Lower lobe of right lung (tissue), 2 donors: ENCODE measurements at regions not wholly inside any gene's neighbourhood (a gene's known extent, or its start where the extent isn't known, plus 50 kb on each side); places are given as distances from the start of the nearest gene placed in this dataset.

Experiments
- ATAC-seq, 2 donors: fragments of 200-7000 bp; cut with Tn5 transposase; one replicate each; pipeline ENCODE4 v1.9.1; 2020 to 2022; ENCODE audit warnings: mild to moderate bottlenecking in 2 of 2, moderate library complexity in 2 of 2
- DNase-seq: peaks from one replicate; pipeline ENCODE4 v3.0.0-alpha.2; 2020
- H3K27ac ChIP-seq: fragments of 200-600 bp; one replicate; pipeline ENCODE4 v1.8.0; 2022
- H3K27me3 ChIP-seq: fragments of 200-600 bp; one replicate; pipeline ENCODE4 v1.8.0; 2022; ENCODE audit warnings: low read depth
- H3K36me3 ChIP-seq: fragments of 200-600 bp; one replicate; pipeline ENCODE4 v1.8.0; 2022; ENCODE audit warnings: mild to moderate bottlenecking
- H3K4me1 ChIP-seq: fragments of 200-600 bp; one replicate; pipeline ENCODE4 v1.8.0; 2022
- H3K4me3 ChIP-seq: fragments of 200-600 bp; one replicate; pipeline ENCODE4 v1.8.0; 2022; ENCODE audit warnings: mild to moderate bottlenecking
- H3K9me3 ChIP-seq: fragments of 200-600 bp; one replicate; pipeline ENCODE4 v1.8.0; 2022
- CTCF ChIP-seq: fragments of 200-600 bp; IDR thresholded peaks from one replicate; pipeline ENCODE4 v1.8.0; 2022; ENCODE audit warnings: antibody characterized with exemption, mild to moderate bottlenecking
- intact Hi-C: fragments of 100-400 bp; cut with DNase I; formaldehyde crosslinking; loops from one replicate; pipeline ENCODE4 v1.11.0; 2022
- donor health status: DM: no; HTN: yes; CAD: no; lungs with severe emphysema.

- intact Hi-C loops: no loop called here
- no peak for DNase-seq
- H3K4me3 ChIP-seq: no peak overlapping the region
- peaks cover 8% of the 10 kb centered on the region for H3K9me3 ChIP-seq
- ATAC-seq: no peak
- no peak overlapping the region for H3K27ac ChIP-seq
- H3K4me1 ChIP-seq: no peaks in the 10 kb centered on the region
- H3K27me3 ChIP-seq: peaks cover 16% of the 10 kb centered on the region
- no peak for TF ChIP-seq CTCF
- H3K36me3 ChIP-seq: no peaks in the 10 kb centered on the region
These were observed 385.3 kb upstream of the SULF2 start for GRCh38 chr20:48170625-48171024.

- DNase-seq: no peak
- no peak overlapping the region for H3K4me3 ChIP-seq
- H3K36me3 ChIP-seq: no peaks in the 10 kb centered on the region
- TF ChIP-seq CTCF: no peak
- no peak for ATAC-seq
- peaks cover 8% of the 10 kb centered on the region for H3K9me3 ChIP-seq
- no peaks in the 10 kb centered on the region for H3K4me1 ChIP-seq
- intact Hi-C loops: no loop called here
- H3K27me3 ChIP-seq: peaks cover 18% of the 10 kb centered on the region
- H3K27ac ChIP-seq: no peak overlapping the region
These were observed 384.5 kb upstream of the SULF2 start for GRCh38 chr20:48169650-48170225.

GRCh38 chr20:48166082-48166835 lies 381.0 kb upstream of the SULF2 start:
- Histone ChIP-seq H3K4me1 (no peaks in the 10 kb centered on the region), H3K36me3 (no peaks in the 10 kb centered on the region), H3K27ac (no peak overlapping the region), H3K27me3 (peaks cover 13% of the 10 kb centered on the region), H3K9me3 (no peaks in the 10 kb centered on the region), H3K4me3 (no peak overlapping the region)
- ATAC-seq (no peak), DNase-seq (no peak)
- no peak for TF ChIP-seq CTCF
- intact Hi-C loops: no loop called here

GRCh38 chr20:48165401-48165685 lies 380.1 kb upstream of the SULF2 start:
- intact Hi-C loops: no loop called here
- DNase-seq: no peak
- Histone ChIP-seq H3K9me3 (no peaks in the 10 kb centered on the region), H3K27me3 (peaks cover 10% of the 10 kb centered on the region), H3K36me3 (no peaks in the 10 kb centered on the region), H3K4me3 (no peak overlapping the region), H3K27ac (no peak overlapping the region), H3K4me1 (no peaks in the 10 kb centered on the region)
- no peak for TF ChIP-seq CTCF
- ATAC-seq: no peak

- H3K4me3 ChIP-seq: no peak overlapping the region
- DNase-seq (no peak), ATAC-seq (no peak)
- H3K4me1 ChIP-seq: no peaks in the 10 kb centered on the region
- no peak for TF ChIP-seq CTCF
- H3K36me3 ChIP-seq: no peaks in the 10 kb centered on the region
- no peak overlapping the region for H3K27ac ChIP-seq
- H3K9me3 ChIP-seq: no peaks in the 10 kb centered on the region
- intact Hi-C loops: no loop called here
- H3K27me3 ChIP-seq: peaks cover 10% of the 10 kb centered on the region
These were observed 379.5 kb upstream of the SULF2 start for GRCh38 chr20:48164566-48165400.
